Prostate gland (tissue), 2 donors: ENCODE measurements at regions not wholly inside any gene's neighbourhood (a gene's known extent, or its start where the extent isn't known, plus 50 kb on each side); places are given as distances from the start of the nearest gene placed in this dataset.

Experiments
- CTCF ChIP-seq, 4 experiments: fragments of 200-600 bp in 2 of 4; fragments of 450-650 bp in 2 of 4; sonication (generic) in 2 of 4; IDR thresholded peaks; 1 replicate in 3 of 4; 2 replicates in 1 of 4; pipeline ENCODE4 v1.5.1; 2016 to 2019; ENCODE audit warnings: antibody characterized with exemption in 4 of 4, mild to moderate bottlenecking in 2 of 4, moderate library complexity in 2 of 4
- POLR2A ChIP-seq: fragments of 450-650 bp; IDR thresholded peaks from one replicate; pipeline ENCODE4 v1.6.1; 2016; ENCODE audit warnings: antibody characterized with exemption, mild to moderate bottlenecking
- POLR2AphosphoS5 ChIP-seq: sonication (generic); formaldehyde crosslinking; IDR thresholded peaks from one replicate; pipeline ENCODE4 v1.6.1; 2017; ENCODE audit warnings: antibody characterized with exemption

GRCh38 chr18:30450927-30451326 lies 591.6 kb downstream of the DSC3 start:
- TF ChIP-seq CTCF (IDR thresholded peaks at IDR 0.05) (no peak), POLR2A (no peak), POLR2AphosphoS5 (no peak)
